ENCODE measurements at regions not wholly inside any gene's neighbourhood (a gene's known extent, or its start where the extent isn't known, plus 50 kb on each side); places are given as distances from the start of the nearest gene placed in this dataset.

- no peak overlapping the region for H3K4me3 ChIP-seq (ENCODE audit: low read length)
- TF ChIP-seq, protein P1, sequence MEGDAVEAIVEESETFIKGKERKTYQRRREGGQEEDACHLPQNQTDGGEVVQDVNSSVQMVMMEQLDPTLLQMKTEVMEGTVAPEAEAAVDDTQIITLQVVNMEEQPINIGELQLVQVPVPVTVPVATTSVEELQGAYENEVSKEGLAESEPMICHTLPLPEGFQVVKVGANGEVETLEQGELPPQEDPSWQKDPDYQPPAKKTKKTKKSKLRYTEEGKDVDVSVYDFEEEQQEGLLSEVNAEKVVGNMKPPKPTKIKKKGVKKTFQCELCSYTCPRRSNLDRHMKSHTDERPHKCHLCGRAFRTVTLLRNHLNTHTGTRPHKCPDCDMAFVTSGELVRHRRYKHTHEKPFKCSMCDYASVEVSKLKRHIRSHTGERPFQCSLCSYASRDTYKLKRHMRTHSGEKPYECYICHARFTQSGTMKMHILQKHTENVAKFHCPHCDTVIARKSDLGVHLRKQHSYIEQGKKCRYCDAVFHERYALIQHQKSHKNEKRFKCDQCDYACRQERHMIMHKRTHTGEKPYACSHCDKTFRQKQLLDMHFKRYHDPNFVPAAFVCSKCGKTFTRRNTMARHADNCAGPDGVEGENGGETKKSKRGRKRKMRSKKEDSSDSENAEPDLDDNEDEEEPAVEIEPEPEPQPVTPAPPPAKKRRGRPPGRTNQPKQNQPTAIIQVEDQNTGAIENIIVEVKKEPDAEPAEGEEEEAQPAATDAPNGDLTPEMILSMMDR (IDR thresholded peaks at IDR 0.05; ENCODE audit: insufficient read depth, low read depth, low read length, missing control alignments), result no peak
- DNase-seq (ENCODE audit: low read depth), result no peak
Observed at GRCh38 chr6:96685702-96686101, 122.8 kb downstream of the FHL5 start.

DNA sequence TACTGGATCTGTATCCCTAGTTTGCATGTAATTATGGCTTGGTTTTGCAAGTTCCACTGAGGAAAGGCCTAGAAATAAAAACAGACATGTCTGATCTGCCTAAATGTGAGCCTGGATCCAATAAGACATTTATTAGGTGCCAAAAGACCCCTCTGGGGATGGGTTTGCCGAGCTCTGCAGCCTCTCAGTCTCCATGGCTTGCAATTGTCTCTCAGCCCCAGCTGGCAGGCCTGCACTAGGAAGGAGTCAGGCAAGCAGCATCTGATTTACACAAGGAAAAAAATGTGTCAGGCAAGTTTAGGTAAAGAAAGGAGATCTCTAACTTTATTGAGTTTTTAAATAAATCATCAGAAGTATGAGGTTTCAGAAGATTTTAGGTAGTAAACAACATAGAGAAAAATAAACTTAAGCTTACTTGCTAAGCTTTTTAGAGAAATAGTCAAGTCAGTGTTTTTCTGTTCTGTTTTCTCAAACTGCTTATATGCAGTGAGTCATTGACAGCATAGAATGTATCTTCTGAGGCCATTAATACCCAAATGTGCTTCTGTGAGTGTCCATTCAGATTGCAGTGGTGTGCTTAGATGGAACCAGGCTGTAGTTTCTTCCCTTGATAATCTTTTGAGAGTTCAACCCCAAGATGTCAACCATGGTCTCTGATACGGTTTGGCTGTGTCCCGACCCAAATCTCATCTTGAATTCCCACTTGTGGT, 121.0 kb downstream of the FHL5 start:
- DNase-seq (ENCODE audit: low read depth), result no peak
- TF ChIP-seq, protein P1 (IDR thresholded peaks at IDR 0.05; ENCODE audit: insufficient read depth, low read depth, low read length, missing control alignments), result no peak
- no peak overlapping the region for H3K4me3 ChIP-seq (ENCODE audit: low read length)

GRCh38 chr6:96682017-96682416, 119.1 kb downstream of the FHL5 start:
- DNase-seq (ENCODE audit: low read depth), result no peak
- TF ChIP-seq, protein P1 (IDR thresholded peaks at IDR 0.05; ENCODE audit: insufficient read depth, low read depth, low read length, missing control alignments), result no peak
- H3K4me3 ChIP-seq (ENCODE audit: low read length), result no peak overlapping the region

DNA sequence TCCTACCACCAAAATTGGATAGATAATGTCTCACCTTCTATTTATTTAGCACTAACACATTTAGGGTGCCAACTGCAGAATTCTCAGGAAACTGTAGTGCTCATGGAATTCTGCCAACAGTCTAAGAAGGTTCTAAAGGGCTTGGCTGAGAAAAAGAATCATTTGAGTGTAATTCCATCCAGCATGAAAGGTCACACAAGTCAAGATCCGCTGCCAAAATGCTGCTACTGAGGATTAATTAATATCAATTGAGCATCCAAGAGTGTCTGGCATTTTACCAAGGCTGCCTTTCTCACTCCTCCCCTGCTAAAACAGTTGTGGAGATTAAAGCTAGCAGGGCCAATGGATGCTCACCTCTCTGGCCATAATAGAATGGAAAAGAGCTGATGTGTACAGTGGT, 112.7 kb downstream of the FHL5 start:
- no peak overlapping the region for H3K4me3 ChIP-seq (ENCODE audit: low read length)
- no peak for DNase-seq (ENCODE audit: low read depth)
- TF ChIP-seq, protein P1 (IDR thresholded peaks at IDR 0.05; ENCODE audit: insufficient read depth, low read depth, low read length, missing control alignments), result no peak

All from epithelial cell of esophagus (primary cell).